Kidney (tissue), 13 donors: ENCODE measurements at regions not wholly inside any gene's neighbourhood (a gene's known extent, or its start where the extent isn't known, plus 50 kb on each side); places are given as distances from the start of the nearest gene placed in this dataset.

Experiments
- DNase-seq, 5 donors: peaks; one replicate each; pipeline ENCODE4 v3.0.0-alpha.2; 2013 to 2020
- FAIRE-seq: peaks from 2 replicates; lab custom pipeline; 2012; peaks lifted over from hg19 to GRCh38; lab: Jason Lieb, UNC
- H3K27ac ChIP-seq, 2 donors: one replicate each; pipeline ENCODE4 v1.7.0; 2013; ENCODE audit warnings: low read depth in 2 of 2, low read length in 2 of 2, inconsistent platforms in 1 of 2
- H3K27me3 ChIP-seq: one replicate; pipeline ENCODE4 v1.7.1; 2013; ENCODE audit warnings: low read length, inconsistent platforms; ENCODE audit not compliant: control insufficient read depth, insufficient read depth
- H3K36me3 ChIP-seq, 3 donors: one replicate each; pipeline versions ENCODE4 v1.7.0 to v1.7.1; 2013; ENCODE audit warnings: low read length in 3 of 3, control low read depth in 1 of 3, inconsistent platforms in 1 of 3; ENCODE audit not compliant: insufficient read depth in 3 of 3, control insufficient read depth in 2 of 3
- H3K4me1 ChIP-seq, 3 donors: one replicate each; pipeline versions ENCODE4 v1.7.0 to v1.7.1; 2013; ENCODE audit warnings: low read length in 3 of 3, inconsistent platforms in 1 of 3, low read depth in 1 of 3; ENCODE audit not compliant: control insufficient read depth in 2 of 3, insufficient read depth in 2 of 3
- H3K4me3 ChIP-seq, 3 donors: one replicate each; pipeline versions ENCODE4 v1.7.0 to v1.8.1; 2013; ENCODE audit warnings: low read length in 3 of 3, control low read depth in 1 of 3, inconsistent platforms in 1 of 3
- H3K9ac ChIP-seq, 3 donors: one replicate each; pipeline versions ENCODE4 v1.7.0 to v1.7.1; 2013; ENCODE audit warnings: low read length in 3 of 3, control low read depth in 1 of 3, inconsistent platforms in 1 of 3
- H3K9me3 ChIP-seq, 3 donors: one replicate each; pipeline versions ENCODE4 v1.7.0 to v1.7.1; 2013; ENCODE audit warnings: low read length in 3 of 3, control low read depth in 1 of 3, inconsistent platforms in 1 of 3; ENCODE audit not compliant: control insufficient read depth in 2 of 3, insufficient read depth in 1 of 3
- CTCF ChIP-seq: IDR thresholded peaks from 3 replicates; pipeline ENCODE4 v1.5.1; 2012; ENCODE audit warnings: mild to moderate bottlenecking, moderate library complexity, borderline replicate concordance; ENCODE audit not compliant: insufficient read depth; ENCODE audit errors: extremely low read depth
- intact Hi-C: fragments of 100-400 bp; cut with DNase I; formaldehyde crosslinking; loops from one replicate; pipeline ENCODE4 v1.11.1; 2022
- donor health status: control.
- donor health status: control.
- donor health status: control.
- donor health status: control.
- donor health status: control.
- donor health status: DM: yes; HTN: yes; CAD: no.
- donor health status: Normal renal cell carcinoma (clear cell type).

- FAIRE-seq = peak; percentile 38
- Histone ChIP-seq H3K4me1 (peaks cover 0 to 3% (median 0%) of the 10 kb centered on the region in 3 donors), H3K27ac (peak overlapping the region in 1 of 2 donors; percentile 57), H3K27me3 (no peaks in the 10 kb centered on the region), H3K9me3 (no peaks in the 10 kb centered on the region), H3K36me3 (no peaks in the 10 kb centered on the region), H3K9ac (no peak overlapping the region), H3K4me3 (no peak overlapping the region)
- TF ChIP-seq CTCF = no peak
- no peak for DNase-seq
- intact Hi-C loops = no loop called here
Measured at GRCh38 chr6:167426084-167426483, 101.2 kb downstream of the TTLL2 start.

- H3K9ac ChIP-seq = no peak overlapping the region
- peak overlapping the region in 1 of 2 donors; percentile 32 for H3K27ac ChIP-seq
- H3K4me3 ChIP-seq = no peak overlapping the region
- no peaks in the 10 kb centered on the region for H3K36me3 ChIP-seq
- FAIRE-seq (no peak), DNase-seq (peak in 2 of 5 donors; percentile 26 to 57)
- intact Hi-C loops = no loop called here
- peaks cover 0 to 3% (median 0%) of the 10 kb centered on the region in 3 donors for H3K4me1 ChIP-seq
- no peaks in the 10 kb centered on the region for H3K9me3 ChIP-seq
- TF ChIP-seq CTCF = no peak
- no peaks in the 10 kb centered on the region for H3K27me3 ChIP-seq
Measured at GRCh38 chr6:167426651-167427050, 101.8 kb downstream of the TTLL2 start.

GRCh38 chr6:167428664-167429333, 103.9 kb downstream of the TTLL2 start:
- FAIRE-seq (no peak), DNase-seq (no peak)
- intact Hi-C loops = no loop called here
- no peak overlapping the region for H3K4me3 ChIP-seq
- H3K9me3 ChIP-seq = no peaks in the 10 kb centered on the region
- no peak for TF ChIP-seq CTCF
- no peaks in the 10 kb centered on the region for H3K36me3 ChIP-seq
- H3K9ac ChIP-seq = no peak overlapping the region
- peaks cover 0 to 3% (median 0%) of the 10 kb centered on the region in 3 donors for H3K4me1 ChIP-seq
- H3K27me3 ChIP-seq = no peaks in the 10 kb centered on the region
- no peak overlapping the region for H3K27ac ChIP-seq
